ENCODE measurements at regions not wholly inside any gene's neighbourhood (a gene's known extent, or its start where the extent isn't known, plus 50 kb on each side); places are given as distances from the start of the nearest gene placed in this dataset.

- H3K27ac ChIP-seq: no peak overlapping the region
- CTCF ChIA-PET: no interaction called here
- DNase-seq (ENCODE audit: low spot score): no peak
- TF ChIP-seq, protein P1, sequence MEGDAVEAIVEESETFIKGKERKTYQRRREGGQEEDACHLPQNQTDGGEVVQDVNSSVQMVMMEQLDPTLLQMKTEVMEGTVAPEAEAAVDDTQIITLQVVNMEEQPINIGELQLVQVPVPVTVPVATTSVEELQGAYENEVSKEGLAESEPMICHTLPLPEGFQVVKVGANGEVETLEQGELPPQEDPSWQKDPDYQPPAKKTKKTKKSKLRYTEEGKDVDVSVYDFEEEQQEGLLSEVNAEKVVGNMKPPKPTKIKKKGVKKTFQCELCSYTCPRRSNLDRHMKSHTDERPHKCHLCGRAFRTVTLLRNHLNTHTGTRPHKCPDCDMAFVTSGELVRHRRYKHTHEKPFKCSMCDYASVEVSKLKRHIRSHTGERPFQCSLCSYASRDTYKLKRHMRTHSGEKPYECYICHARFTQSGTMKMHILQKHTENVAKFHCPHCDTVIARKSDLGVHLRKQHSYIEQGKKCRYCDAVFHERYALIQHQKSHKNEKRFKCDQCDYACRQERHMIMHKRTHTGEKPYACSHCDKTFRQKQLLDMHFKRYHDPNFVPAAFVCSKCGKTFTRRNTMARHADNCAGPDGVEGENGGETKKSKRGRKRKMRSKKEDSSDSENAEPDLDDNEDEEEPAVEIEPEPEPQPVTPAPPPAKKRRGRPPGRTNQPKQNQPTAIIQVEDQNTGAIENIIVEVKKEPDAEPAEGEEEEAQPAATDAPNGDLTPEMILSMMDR (conservative IDR thresholded peaks at IDR 0.05; ENCODE audit: low read depth): no peak
- POLR2A ChIA-PET (ENCODE audit: low non-redundant PET): no interaction called here
These were observed 424.6 kb upstream of the GBE1 start for GRCh38 chr3:82186017-82186416.

DNA sequence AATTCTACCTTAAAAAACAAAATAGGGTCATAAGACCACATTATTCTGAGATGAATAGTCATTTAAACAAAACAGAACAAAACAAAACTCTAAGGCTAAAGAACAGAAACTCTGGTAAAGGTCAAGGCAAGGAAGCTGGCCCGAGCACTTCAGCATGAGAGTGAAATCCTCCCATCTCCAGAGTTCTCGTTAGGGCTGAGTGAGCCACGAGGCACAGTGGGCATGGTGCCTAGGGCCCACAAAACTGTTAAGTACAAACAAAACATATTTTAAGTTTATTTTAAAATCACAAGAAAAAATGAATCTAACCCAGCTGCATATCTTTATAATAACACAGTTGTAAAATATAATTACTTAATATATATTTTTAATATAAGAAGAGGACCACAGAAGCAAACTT, 417.8 kb upstream of the GBE1 start:
- TF ChIP-seq, protein P1 (conservative IDR thresholded peaks at IDR 0.05; ENCODE audit: low read depth): no peak
- ChIA-PET POLR2A (ENCODE audit: low non-redundant PET) (no interaction called here), CTCF (no interaction called here)
- no peak overlapping the region for H3K27ac ChIP-seq
- no peak for DNase-seq (ENCODE audit: low spot score)

- ChIA-PET CTCF (no interaction called here), POLR2A (ENCODE audit: low non-redundant PET) (no interaction called here)
- H3K27ac ChIP-seq: no peak overlapping the region
- TF ChIP-seq, protein P1 (conservative IDR thresholded peaks at IDR 0.05; ENCODE audit: low read depth): no peak
- no peak for DNase-seq (ENCODE audit: low spot score)
These were observed 416.8 kb upstream of the GBE1 start for GRCh38 chr3:82178291-82178690.

GRCh38 chr3:82177774-82178173, 416.3 kb upstream of the GBE1 start:
- DNase-seq (ENCODE audit: low spot score): no peak
- TF ChIP-seq, protein P1 (conservative IDR thresholded peaks at IDR 0.05; ENCODE audit: low read depth): no peak
- no peak overlapping the region for H3K27ac ChIP-seq
- CTCF ChIA-PET: no interaction called here
- POLR2A ChIA-PET (ENCODE audit: low non-redundant PET): no interaction called here

DNA sequence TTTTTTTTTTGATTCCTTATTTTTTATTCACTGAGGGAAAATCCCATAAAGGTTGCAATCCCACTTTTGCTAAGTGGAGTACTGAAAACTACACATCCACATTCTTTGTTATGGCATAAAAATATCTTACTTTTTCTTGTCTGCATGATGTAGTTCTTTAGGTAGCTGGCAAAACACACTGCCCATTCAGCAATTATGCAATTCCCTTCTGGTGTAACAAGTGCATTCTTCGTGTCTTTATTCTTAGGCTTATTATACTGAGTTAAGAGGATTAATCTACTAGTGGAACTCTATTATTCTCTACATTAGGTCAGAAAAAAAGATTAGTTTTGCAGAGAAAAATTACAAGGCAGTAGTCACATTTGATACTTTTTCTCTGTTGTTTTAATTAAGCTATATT, 403.8 kb upstream of the GBE1 start:
- ChIA-PET POLR2A (ENCODE audit: low non-redundant PET) (no interaction called here), CTCF (interaction anchor here (0.6 kb wide), 1 partner anchor 89 kb away, joined by 3 read pairs; no protein-coding TSS in a partner anchor)
- DNase-seq (ENCODE audit: low spot score): no peak
- TF ChIP-seq, protein P1 (conservative IDR thresholded peaks at IDR 0.05; ENCODE audit: low read depth): no peak
- no peak overlapping the region for H3K27ac ChIP-seq

DNA sequence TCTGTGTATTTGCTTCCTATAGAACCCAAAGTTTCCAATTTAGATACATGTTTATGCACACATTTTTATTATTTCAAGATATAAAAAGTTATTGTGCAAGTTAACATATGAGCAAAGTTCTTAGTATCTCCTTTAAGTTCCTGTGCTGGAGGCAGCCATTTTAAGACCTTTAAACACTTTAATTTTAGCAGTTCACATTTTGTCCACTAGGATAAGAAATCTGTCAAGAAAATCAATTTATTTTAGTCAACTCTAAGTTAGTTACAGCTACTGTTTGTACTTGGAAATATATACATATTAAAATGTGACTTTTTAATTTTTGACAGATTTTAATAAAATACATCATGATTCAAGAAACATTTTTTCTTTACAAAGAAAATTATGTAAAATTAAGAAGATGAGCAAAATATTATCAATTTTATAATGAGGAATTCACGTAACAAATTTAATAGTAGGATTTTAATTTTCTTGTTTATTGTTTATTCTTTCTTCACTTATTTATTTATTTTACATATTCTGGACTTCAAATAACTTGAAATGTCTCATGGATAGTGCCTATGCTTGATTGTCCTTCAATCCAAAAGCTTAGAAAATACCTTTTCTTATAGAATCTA, 402.6 kb upstream of the GBE1 start:
- ChIA-PET POLR2A (ENCODE audit: low non-redundant PET) (no interaction called here), CTCF (no interaction called here)
- H3K27ac ChIP-seq: no peak overlapping the region
- no peak for DNase-seq (ENCODE audit: low spot score)
- TF ChIP-seq, protein P1 (conservative IDR thresholded peaks at IDR 0.05; ENCODE audit: low read depth): no peak

Measured in RWPE1 (cell line).